LHCN-M2 (cell line): ENCODE measurements at regions not wholly inside any gene's neighbourhood (a gene's known extent, or its start where the extent isn't known, plus 50 kb on each side); places are given as distances from the start of the nearest gene placed in this dataset.
"Not testable (repeated sequence)": the region's sequence is repeated elsewhere in the genome, so short reads cannot be mapped to it uniquely, and the experiment has no call there.

ENCODE experiments used
- DNase-seq: peaks from one replicate; pipeline ENCODE4 v3.0.0-alpha.2; 2012; ENCODE audit warnings: low read depth

GRCh38 chr2:212777020-212777491 lies 238.5 kb upstream of the ERBB4 start:
- DNase-seq: peak; percentile 43

GRCh38 chr2:212773808-212774339 lies 235.3 kb upstream of the ERBB4 start:
- no peak for DNase-seq

GRCh38 chr2:212770240-212770639 lies 231.6 kb upstream of the ERBB4 start:
- no peak for DNase-seq

DNA sequence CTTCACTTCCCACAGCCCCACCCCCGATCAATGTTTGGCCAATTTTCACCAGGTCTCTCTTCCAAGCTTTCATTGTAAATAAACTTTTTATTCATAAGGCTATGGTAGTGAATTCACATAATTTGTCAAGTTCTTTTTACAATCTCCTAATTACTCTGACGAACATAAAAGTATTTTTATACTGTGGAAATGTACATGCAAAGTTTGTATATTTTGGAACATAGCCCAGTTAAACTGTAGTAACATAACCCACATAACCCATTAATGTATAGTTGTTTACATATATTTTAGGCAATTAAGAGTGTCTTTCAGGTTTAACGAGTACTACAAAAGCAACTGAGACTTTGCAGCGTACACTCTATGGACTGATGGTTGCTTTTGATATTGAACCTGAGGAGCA lies 228.3 kb upstream of the ERBB4 start:
- no peak for DNase-seq

DNA sequence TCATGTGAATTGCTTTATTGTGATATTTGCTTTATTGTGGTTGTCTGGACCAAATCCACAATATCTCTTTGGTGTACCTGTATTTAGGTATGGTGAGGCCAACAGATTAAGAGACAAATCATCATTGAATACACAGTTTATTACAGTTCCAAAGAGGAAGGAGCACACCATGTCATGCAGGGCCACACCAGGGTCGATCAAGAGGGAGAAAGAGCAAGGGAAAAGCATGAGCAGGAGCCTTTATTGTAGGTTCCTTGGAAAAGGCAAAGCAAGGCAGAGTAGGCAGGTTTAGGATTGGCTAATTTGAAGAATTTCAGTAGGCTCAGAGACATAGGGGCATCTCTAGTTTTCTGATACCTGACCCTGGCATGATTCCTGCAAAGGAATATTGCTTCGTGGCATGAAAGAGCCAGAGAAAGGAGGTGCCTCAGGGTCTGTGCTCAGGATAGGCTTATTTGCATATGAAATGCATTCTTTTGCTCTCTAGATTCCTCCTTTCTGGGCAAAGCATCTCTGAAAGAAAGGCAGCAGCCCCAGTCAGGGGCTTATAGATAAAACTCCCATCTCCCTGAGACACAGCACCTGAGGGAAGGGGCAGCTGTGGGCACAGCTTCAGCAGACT lies 214.2 kb upstream of the ERBB4 start:
- no peak for DNase-seq

GRCh38 chr2:212745359-212745758 lies 206.8 kb upstream of the ERBB4 start:
- DNase-seq: no peak

GRCh38 chr2:212737392-212738172 lies 199.0 kb upstream of the ERBB4 start:
- no peak for DNase-seq

- no peak for DNase-seq
These were observed 197.8 kb upstream of the ERBB4 start for GRCh38 chr2:212736385-212736726.

GRCh38 chr2:212733273-212733672 lies 194.7 kb upstream of the ERBB4 start:
- DNase-seq: no peak

- DNase-seq: no peak
These were observed 194.3 kb upstream of the ERBB4 start for GRCh38 chr2:212732860-212733259.

GRCh38 chr2:212730994-212731393 lies 192.4 kb upstream of the ERBB4 start:
- DNase-seq: no peak

- DNase-seq: no peak
These were observed 190.1 kb upstream of the ERBB4 start for GRCh38 chr2:212728717-212729116.

GRCh38 chr2:212727751-212728150 lies 189.1 kb upstream of the ERBB4 start:
- no peak for DNase-seq

GRCh38 chr2:212726403-212726802 lies 187.8 kb upstream of the ERBB4 start:
- DNase-seq: no peak

- DNase-seq: no peak
These were observed 186.6 kb upstream of the ERBB4 start for GRCh38 chr2:212725180-212725579.

DNA sequence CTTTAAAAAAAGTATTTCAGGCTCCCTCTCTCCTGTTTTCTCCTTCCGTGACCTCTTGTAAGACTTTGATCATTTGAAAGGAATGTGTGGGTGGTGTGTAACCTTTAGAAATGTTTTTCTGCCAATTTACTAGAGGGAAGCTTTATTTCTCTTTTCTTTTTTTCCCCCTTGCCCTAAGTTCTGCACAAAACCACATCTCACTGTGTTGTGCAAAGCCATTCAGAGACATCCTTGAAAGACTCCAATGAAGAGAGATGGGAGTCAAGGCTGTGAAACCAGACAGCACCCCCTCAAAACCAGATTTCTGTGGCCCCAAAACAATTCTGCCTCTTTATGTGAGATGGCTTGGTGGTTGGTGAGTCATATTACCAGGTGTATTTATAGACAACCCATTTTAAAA lies 184.6 kb upstream of the ERBB4 start:
- DNase-seq: peak; percentile 46

- no peak for DNase-seq
These were observed 183.4 kb upstream of the ERBB4 start for GRCh38 chr2:212722046-212722445.

DNA sequence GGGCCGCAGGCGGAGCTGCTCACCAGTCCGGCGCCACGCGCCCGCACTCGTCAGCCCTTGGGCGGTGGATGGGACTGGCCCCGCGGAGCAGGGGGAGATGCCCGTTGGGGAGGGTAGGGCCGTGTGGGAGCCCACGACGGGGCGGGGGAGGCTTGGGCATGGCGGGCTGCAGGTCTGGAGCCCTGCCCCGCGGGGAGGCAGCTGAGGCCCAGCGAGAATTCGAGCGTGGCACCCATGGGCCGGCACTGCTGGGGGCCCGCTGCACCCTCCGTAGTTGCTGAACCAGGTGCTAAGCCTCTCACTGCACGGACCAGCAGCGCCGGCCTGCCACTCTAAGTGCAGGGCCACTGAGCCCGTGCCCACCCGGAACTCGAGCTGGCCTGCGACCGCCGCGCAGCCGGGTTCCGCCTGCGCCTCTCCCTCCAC lies 182.4 kb upstream of the ERBB4 start:
- no peak for DNase-seq

GRCh38 chr2:212715411-212715810 lies 176.8 kb upstream of the ERBB4 start:
- not testable (repeated sequence) for DNase-seq

- DNase-seq: no peak
These were observed 175.1 kb upstream of the ERBB4 start for GRCh38 chr2:212713681-212714080.

GRCh38 chr2:212712991-212713390 lies 174.4 kb upstream of the ERBB4 start:
- no peak for DNase-seq

- no peak for DNase-seq
These were observed 173.9 kb upstream of the ERBB4 start for GRCh38 chr2:212712466-212712865.

GRCh38 chr2:212711856-212712255 lies 173.3 kb upstream of the ERBB4 start:
- DNase-seq: peak; percentile 62
